HG03159 (cell line): ENCODE measurements at regions not wholly inside any gene's neighbourhood (a gene's known extent, or its start where the extent isn't known, plus 50 kb on each side); places are given as distances from the start of the nearest gene placed in this dataset.

Experiments
- ATAC-seq: cut with Tn5 transposase; IDR thresholded peaks from one replicate; pipeline ENCODE4 v1.9.1; 2021; ENCODE audit warnings: mild to moderate bottlenecking, moderate library complexity; ENCODE audit not compliant: unreplicated experiment

GRCh38 chr3:180282386-180282785 is 245.6 kb upstream of the PEX5L start:
- ATAC-seq = no peak

GRCh38 chr3:180283251-180283650 is 246.5 kb upstream of the PEX5L start:
- no peak for ATAC-seq

- ATAC-seq = no peak
These were observed 247.8 kb upstream of the PEX5L start for GRCh38 chr3:180284331-180285110.

- ATAC-seq = no peak
These were observed 251.0 kb upstream of the PEX5L start for GRCh38 chr3:180287703-180288102.

- ATAC-seq = no peak
These were observed 252.1 kb upstream of the PEX5L start for GRCh38 chr3:180288816-180289215.

GRCh38 chr3:180290300-180290699 is 253.6 kb upstream of the PEX5L start:
- ATAC-seq = no peak

GRCh38 chr3:180294282-180295027 is 257.7 kb upstream of the PEX5L start:
- ATAC-seq = no peak

GRCh38 chr3:180295811-180296210 is 259.1 kb upstream of the PEX5L start:
- ATAC-seq = no peak

GRCh38 chr3:180296971-180297370 is 260.2 kb upstream of the PEX5L start:
- ATAC-seq = no peak

GRCh38 chr3:180306155-180306554 is 269.4 kb upstream of the PEX5L start:
- no peak for ATAC-seq

- ATAC-seq = no peak
These were observed 270.0 kb upstream of the PEX5L start for GRCh38 chr3:180306691-180307090.

- ATAC-seq = peak; percentile 53
These were observed 274.5 kb upstream of the PEX5L start for GRCh38 chr3:180311242-180311641.

- ATAC-seq = no peak
These were observed 279.6 kb upstream of the PEX5L start for GRCh38 chr3:180316321-180316720.

- no peak for ATAC-seq
These were observed 282.5 kb upstream of the TTC14 start for GRCh38 chr3:180319461-180319860.

GRCh38 chr3:180320631-180321030 is 281.3 kb upstream of the TTC14 start:
- no peak for ATAC-seq

GRCh38 chr3:180321534-180321933 is 280.4 kb upstream of the TTC14 start:
- no peak for ATAC-seq

- ATAC-seq = no peak
These were observed 279.1 kb upstream of the TTC14 start for GRCh38 chr3:180322829-180323228.

- no peak for ATAC-seq
These were observed 277.2 kb upstream of the TTC14 start for GRCh38 chr3:180324791-180325190.

- ATAC-seq = no peak
These were observed 276.4 kb upstream of the TTC14 start for GRCh38 chr3:180325533-180325932.

GRCh38 chr3:180325958-180326357 is 276.0 kb upstream of the TTC14 start:
- ATAC-seq = no peak

- peak; percentile 87 for ATAC-seq
These were observed 272.8 kb upstream of the TTC14 start for GRCh38 chr3:180329187-180329586.

GRCh38 chr3:180329847-180330246 is 272.1 kb upstream of the TTC14 start:
- no peak for ATAC-seq
